Mammary epithelial cell (primary cell): ENCODE measurements at regions not wholly inside any gene's neighbourhood (a gene's known extent, or its start where the extent isn't known, plus 50 kb on each side); places are given as distances from the start of the nearest gene placed in this dataset.

Experiments
- EZH2 ChIP-seq: IDR thresholded peaks from 2 replicates; pipeline ENCODE4 v1.6.1; 2012; ENCODE audit warnings: low read length, inconsistent platforms, borderline replicate concordance
- TF ChIP-seq, protein P1 (sequence below), 2 donors: IDR thresholded peaks in 1 of 2; conservative IDR thresholded peaks in 1 of 2; 2 replicates each; pipeline ENCODE4 v1.5.1; 2011 to 2012; ENCODE audit warnings: inconsistent platforms in 2 of 2, low read length in 2 of 2, mild to moderate bottlenecking in 2 of 2, control low read depth in 1 of 2, low read depth in 1 of 2; ENCODE audit not compliant: insufficient read depth in 1 of 2; ENCODE audit errors: extremely low read depth in 1 of 2

DNA sequence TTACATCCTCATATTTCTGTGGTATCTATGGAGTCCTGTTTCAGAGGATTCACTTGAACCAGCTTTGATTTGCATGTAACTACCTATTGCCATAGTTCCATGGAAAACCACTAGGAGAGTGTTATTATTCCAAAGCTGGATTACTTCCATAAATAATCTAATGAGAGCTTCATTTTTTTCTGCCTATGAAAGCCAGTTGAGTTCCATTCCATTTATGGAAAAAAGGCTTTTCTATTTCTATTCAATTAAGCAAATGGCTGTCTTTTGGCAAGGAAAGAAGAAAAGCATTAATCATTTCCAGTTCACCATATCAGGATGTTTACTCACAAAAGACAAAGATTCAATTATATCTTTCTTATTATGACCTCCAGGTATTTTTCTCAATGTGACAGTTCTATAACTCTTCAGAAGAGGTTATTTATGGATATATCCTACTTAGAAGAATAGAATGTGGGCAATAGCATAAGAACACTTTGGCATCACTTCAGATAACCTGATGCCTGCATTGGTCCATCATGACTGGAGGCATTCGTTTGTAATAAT is 259.9 kb upstream of the ZPLD1 start:
- TF ChIP-seq, protein P1, sequence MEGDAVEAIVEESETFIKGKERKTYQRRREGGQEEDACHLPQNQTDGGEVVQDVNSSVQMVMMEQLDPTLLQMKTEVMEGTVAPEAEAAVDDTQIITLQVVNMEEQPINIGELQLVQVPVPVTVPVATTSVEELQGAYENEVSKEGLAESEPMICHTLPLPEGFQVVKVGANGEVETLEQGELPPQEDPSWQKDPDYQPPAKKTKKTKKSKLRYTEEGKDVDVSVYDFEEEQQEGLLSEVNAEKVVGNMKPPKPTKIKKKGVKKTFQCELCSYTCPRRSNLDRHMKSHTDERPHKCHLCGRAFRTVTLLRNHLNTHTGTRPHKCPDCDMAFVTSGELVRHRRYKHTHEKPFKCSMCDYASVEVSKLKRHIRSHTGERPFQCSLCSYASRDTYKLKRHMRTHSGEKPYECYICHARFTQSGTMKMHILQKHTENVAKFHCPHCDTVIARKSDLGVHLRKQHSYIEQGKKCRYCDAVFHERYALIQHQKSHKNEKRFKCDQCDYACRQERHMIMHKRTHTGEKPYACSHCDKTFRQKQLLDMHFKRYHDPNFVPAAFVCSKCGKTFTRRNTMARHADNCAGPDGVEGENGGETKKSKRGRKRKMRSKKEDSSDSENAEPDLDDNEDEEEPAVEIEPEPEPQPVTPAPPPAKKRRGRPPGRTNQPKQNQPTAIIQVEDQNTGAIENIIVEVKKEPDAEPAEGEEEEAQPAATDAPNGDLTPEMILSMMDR (conservative IDR thresholded peaks at IDR 0.05 in 1 of 2, IDR thresholded peaks at IDR 0.05 in 1 of 2; ENCODE audit: extremely low read depth in 1 of 2, insufficient read depth in 1 of 2, low read depth in 1 of 2, low read length in 2 of 2) = no peak
- TF ChIP-seq EZH2 = no peak
